ENCODE measurements at regions not wholly inside any gene's neighbourhood (a gene's known extent, or its start where the extent isn't known, plus 50 kb on each side); places are given as distances from the start of the nearest gene placed in this dataset.

- Histone ChIP-seq H4K20me1 (ENCODE audit: insufficient read depth, low read length) (no peaks in the 10 kb centered on the region; the same call in 1 of the 2 replicates), H3K36me3 (ENCODE audit: insufficient read depth, low read length) (no peaks in the 10 kb centered on the region), H3K79me2 (ENCODE audit: insufficient read depth, low read length) (no peaks in the 10 kb centered on the region), H3K4me1 (ENCODE audit: insufficient read depth, low read length) (no peaks in the 10 kb centered on the region), H3K4me3 (ENCODE audit: low read depth in 1 of 2, low read length in 2 of 2) (no peak overlapping the region), H3K27me3 (ENCODE audit: insufficient read depth, low read length, poor library complexity) (no peaks in the 10 kb centered on the region), H2AFZ (ENCODE audit: low read depth, low read length) (no peak overlapping the region), H3K27ac (ENCODE audit: low read length) (no peak overlapping the region), H3K4me2 (ENCODE audit: insufficient read depth, low read length) (no peak overlapping the region), H3K9me3 (ENCODE audit: insufficient read depth, low read length, severe bottlenecking) (no peaks in the 10 kb centered on the region), H3K9ac (ENCODE audit: low read depth, low read length) (no peak overlapping the region)
- TF ChIP-seq EZH2 (IDR thresholded peaks at IDR 0.05; ENCODE audit: borderline replicate concordance, low read depth, low read length, severe bottlenecking) (no peak), CTCF (IDR thresholded peaks at IDR 0.05; ENCODE audit: borderline replicate concordance, extremely low read depth, low read length, poor library complexity, severe bottlenecking) (no peak)
- no peak for ATAC-seq (ENCODE audit: insufficient read depth, low read depth)
- no peak for DNase-seq
Observed at GRCh38 chr11:70605846-70606245, 207.5 kb downstream of the CTTN start.

- no peaks in the 10 kb centered on the region for H3K79me2 ChIP-seq (ENCODE audit: insufficient read depth, low read length)
- peak; percentile 11 for DNase-seq
- no peak overlapping the region for H3K9ac ChIP-seq (ENCODE audit: low read depth, low read length)
- no peak overlapping the region for H3K27ac ChIP-seq (ENCODE audit: low read length)
- no peak for TF ChIP-seq CTCF (IDR thresholded peaks at IDR 0.05; ENCODE audit: borderline replicate concordance, extremely low read depth, low read length, poor library complexity, severe bottlenecking)
- no peak for TF ChIP-seq EZH2 (IDR thresholded peaks at IDR 0.05; ENCODE audit: borderline replicate concordance, low read depth, low read length, severe bottlenecking)
- peaks cover 5% of the 10 kb centered on the region; the same call in 1 of the 2 replicates for H4K20me1 ChIP-seq (ENCODE audit: insufficient read depth, low read length)
- H3K36me3 ChIP-seq (ENCODE audit: insufficient read depth, low read length) = no peaks in the 10 kb centered on the region
- H3K4me3 ChIP-seq (ENCODE audit: low read depth in 1 of 2, low read length in 2 of 2) = no peak overlapping the region
- no peaks in the 10 kb centered on the region for H3K4me1 ChIP-seq (ENCODE audit: insufficient read depth, low read length)
- H3K9me3 ChIP-seq (ENCODE audit: insufficient read depth, low read length, severe bottlenecking) = no peaks in the 10 kb centered on the region
- H3K27me3 ChIP-seq (ENCODE audit: insufficient read depth, low read length, poor library complexity) = no peaks in the 10 kb centered on the region
- H2AFZ ChIP-seq (ENCODE audit: low read depth, low read length) = no peak overlapping the region
- no peak overlapping the region for H3K4me2 ChIP-seq (ENCODE audit: insufficient read depth, low read length)
- ATAC-seq (ENCODE audit: insufficient read depth, low read depth) = no peak
Observed at GRCh38 chr11:70606248-70606950, 208.1 kb downstream of the CTTN start.

GRCh38 chr11:70606951-70607330, 208.6 kb downstream of the CTTN start:
- Histone ChIP-seq H2AFZ (ENCODE audit: low read depth, low read length) (no peak overlapping the region), H3K27ac (ENCODE audit: low read length) (no peak overlapping the region), H3K36me3 (ENCODE audit: insufficient read depth, low read length) (no peaks in the 10 kb centered on the region), H3K79me2 (ENCODE audit: insufficient read depth, low read length) (no peaks in the 10 kb centered on the region), H3K27me3 (ENCODE audit: insufficient read depth, low read length, poor library complexity) (no peaks in the 10 kb centered on the region), H3K9me3 (ENCODE audit: insufficient read depth, low read length, severe bottlenecking) (no peaks in the 10 kb centered on the region), H3K4me2 (ENCODE audit: insufficient read depth, low read length) (no peak overlapping the region), H4K20me1 (ENCODE audit: insufficient read depth, low read length) (peaks cover 5% of the 10 kb centered on the region; the same call in 1 of the 2 replicates), H3K9ac (ENCODE audit: low read depth, low read length) (no peak overlapping the region), H3K4me3 (ENCODE audit: low read depth in 1 of 2, low read length in 2 of 2) (no peak overlapping the region), H3K4me1 (ENCODE audit: insufficient read depth, low read length) (no peaks in the 10 kb centered on the region)
- ATAC-seq (ENCODE audit: insufficient read depth, low read depth) (no peak), DNase-seq (no peak)
- TF ChIP-seq EZH2 (IDR thresholded peaks at IDR 0.05; ENCODE audit: borderline replicate concordance, low read depth, low read length, severe bottlenecking) (no peak), CTCF (IDR thresholded peaks at IDR 0.05; ENCODE audit: borderline replicate concordance, extremely low read depth, low read length, poor library complexity, severe bottlenecking) (no peak)
